Fibroblast of the conjunctiva (primary cell): ENCODE measurements at regions not wholly inside any gene's neighbourhood (a gene's known extent, or its start where the extent isn't known, plus 50 kb on each side); places are given as distances from the start of the nearest gene placed in this dataset.
"Not testable (repeated sequence)": the region's sequence is repeated elsewhere in the genome, so short reads cannot be mapped to it uniquely, and the experiment has no call there.

Source experiments
- DNase-seq: peaks from one replicate; pipeline ENCODE4 v3.0.0-alpha.2; 2010; ENCODE audit warnings: low read depth

DNA sequence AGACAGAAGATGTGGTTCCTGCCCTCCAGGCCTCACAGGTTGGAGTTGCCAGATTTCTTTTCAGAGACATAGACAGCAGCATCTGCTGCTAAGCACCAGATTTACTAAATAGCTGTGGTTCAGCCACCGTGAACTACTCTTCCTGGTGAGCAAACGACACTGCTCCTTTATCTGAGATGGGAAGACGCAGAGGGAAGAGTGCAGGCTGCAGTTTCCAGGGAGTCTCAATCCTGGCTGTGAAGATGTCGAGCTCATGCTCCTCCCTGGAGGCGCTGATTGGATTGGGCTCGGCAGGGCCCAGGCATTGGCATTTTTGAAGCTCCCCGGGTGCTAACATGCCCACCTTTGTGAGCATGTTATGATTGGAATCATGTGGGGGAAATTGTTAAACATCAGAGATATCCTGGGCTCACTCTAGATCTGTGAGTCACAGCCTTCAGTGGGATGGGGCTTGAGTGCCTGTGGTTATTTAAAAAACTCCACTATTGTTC lies 314.8 kb downstream of the TSN start:
- no peak for DNase-seq

DNA sequence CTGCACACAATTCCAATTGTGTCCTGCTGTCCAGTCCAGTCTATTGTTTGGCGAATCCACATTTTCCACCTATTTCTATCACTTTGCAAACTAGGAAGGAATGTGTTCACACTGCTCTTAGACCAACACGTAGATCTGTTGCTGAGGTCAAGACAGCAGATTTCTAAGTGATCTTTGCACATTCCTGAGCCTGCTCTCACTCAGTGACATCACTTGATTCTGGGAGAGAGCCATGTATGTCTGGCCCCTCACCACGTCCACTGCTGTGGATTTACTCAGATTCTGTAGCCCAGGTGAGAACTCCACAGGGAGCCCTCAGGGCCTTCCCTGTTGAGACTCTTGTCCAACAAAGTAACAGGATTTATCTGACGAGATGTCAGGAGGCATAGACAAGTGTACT lies 317.2 kb downstream of the TSN start:
- no peak for DNase-seq

DNA sequence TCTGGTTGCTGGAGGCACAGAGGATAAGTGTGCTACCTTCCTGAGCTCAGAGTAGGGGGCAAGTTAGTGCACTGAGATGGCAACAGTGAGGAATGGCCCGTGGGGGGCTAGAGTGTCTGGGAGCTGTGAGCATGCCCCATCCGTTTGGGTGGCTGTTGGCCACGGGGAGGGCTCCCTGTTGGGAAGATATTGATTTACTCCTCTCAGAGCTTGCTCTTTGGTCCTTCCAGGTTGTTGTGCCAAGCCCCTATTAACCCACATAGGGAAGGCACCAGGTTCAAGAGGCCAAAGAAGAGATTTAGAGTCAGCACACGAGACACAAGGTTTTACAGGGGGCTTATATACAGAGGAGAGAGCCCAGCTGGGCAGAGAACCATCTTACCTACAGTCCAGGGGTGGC lies 318.8 kb downstream of the TSN start:
- DNase-seq, result no peak

DNA sequence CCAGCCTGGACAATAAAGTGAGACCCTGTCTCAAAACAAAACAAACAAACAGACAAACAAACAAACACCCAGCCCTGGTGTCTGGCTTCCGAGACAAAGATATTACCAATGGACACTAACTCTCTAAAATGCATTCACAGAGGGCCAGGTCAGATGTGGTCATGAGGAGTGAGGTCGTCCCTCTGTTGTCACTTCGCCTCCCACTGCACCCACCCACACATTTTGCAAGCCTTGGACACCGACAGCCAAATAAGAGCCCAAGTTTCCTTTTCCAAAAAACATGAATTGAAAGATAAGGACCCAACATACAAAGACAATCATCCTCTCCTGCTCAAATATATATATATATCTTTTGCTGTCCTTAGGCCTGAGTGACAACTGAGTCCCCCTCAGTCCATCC lies 319.9 kb downstream of the TSN start:
- DNase-seq, result no peak

DNA sequence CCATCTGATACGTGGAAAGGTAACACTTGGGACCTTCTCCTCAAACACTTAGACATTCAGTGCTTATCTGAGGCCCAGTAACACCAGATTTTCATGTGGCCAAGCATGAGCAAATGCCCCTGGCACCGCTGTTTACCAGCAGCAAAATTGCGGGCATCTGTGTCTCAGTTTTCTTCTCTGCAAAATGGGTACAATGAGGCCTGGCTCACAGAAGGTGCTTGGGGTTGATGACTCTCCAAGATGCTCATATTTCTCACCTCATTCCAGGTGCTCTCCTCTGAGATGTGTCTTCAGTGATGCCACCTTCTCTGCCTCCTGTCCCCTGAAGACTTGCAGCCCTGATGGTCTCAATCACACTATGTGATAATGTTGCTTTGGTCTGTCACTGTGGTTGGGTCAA lies 321.7 kb downstream of the TSN start:
- no peak for DNase-seq

DNA sequence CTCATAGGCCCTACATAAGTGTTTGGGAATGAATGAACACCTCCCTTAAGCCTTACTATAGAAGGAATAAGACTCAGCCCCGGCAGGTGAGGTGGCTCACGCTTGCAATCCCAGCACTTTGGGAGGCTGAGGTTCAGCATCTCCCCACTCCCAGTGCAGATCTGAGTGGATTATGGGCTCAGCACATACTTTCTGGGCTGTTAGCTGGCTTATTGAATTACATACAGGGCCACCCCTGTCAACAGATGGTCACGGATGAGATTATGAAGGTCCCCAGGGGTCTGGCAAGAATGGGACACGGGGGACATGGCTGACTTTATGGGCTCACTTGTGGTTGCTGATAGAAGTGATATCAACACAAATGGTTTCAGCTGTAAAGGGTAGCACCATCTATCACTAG lies 322.3 kb downstream of the TSN start:
- DNase-seq, result no peak

DNA sequence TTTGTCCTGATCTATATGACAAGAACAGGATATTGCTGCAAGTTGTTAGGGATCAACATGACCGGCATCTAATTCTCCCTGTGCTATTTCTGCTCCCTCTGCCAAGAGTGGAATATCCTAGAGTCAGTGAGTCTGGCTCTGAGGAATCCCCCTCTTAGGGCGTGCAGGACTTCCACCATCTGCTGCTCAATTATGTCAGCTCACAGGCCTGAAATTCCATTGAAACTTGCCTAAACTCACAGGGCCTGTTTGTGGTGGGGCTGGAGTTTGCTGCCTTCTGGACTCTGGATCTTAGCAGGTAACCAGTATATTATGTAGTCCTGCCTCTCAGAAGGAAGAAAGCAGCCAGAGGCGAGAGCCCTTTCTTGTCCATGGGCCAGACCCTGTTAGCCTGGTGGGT lies 323.0 kb downstream of the TSN start:
- no peak for DNase-seq

DNA sequence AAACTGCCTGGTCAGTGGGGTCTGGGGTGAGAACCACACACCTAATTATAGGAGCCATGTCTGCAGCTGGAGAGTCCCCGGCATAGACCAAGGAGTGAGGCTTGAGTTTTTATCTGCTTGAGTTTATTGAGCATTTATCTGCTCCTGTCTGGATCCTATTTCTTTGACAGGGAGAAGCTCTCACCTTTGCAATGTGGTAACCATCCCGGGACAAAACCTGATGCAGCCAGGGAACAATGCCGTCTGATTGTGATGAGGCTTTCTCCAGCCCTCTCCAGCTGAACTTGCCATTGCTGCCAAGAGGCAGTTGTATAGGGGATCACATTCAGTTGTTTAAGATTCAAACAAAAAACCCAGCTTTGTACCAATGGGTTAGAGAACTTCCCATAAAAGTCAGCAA lies 324.4 kb downstream of the TSN start:
- no peak for DNase-seq

DNA sequence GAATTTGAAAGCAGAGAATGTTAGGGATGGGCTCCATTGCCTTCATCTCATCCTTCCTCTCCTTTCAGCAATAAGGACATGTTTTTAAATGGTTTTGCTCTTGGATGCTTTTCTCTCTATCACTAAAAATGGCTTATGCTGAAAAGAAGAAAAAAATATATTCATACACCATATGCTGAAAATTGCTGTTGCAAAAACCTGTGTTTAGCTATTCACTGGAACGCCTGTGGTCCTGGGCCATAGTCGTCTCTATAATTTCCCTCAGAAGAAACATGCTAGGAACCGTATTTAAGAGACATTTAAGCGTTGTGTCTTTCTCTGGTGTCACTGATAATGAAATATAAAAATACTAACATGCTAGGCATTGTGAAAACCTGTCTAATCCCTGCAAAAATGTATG lies 324.9 kb downstream of the TSN start:
- DNase-seq, result no peak

DNA sequence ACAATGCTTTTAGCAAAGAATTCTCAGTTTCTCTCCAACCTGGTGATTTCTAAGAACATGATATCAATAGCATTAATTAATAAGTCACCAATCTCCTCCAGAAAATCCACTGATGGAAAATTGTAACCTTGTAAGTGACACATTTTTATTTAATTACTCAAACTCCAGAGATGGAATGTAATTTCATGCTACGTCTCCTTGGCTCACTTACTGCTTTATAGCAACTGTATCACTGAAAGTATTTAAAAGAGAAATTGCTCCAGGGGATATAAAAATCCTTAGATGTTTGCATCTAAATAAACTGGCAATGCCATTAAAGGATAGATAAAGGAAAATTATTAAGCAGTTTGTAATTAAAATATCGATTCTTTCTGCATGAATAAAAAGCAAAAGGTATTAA lies 325.4 kb downstream of the TSN start:
- no peak for DNase-seq

DNA sequence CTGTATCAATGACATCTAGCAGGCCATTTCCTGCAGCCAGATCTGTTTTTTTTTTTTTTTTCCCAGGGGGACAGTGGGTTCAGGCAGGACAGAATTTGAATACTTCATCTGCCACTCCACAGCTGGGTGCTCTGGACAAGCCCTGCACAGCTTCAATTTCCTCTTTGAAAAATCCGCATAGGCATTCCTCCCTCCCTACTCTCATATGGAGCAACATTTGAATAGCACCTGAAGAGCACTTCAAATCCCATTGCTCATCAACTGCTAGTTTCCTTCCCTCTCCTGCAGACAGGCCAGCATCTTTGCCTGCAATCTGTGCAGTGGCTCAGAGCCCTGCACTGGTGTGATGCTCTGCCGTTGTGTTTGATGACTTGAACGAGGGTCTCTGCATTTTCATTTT lies 326.3 kb downstream of the TSN start:
- no peak for DNase-seq

DNA sequence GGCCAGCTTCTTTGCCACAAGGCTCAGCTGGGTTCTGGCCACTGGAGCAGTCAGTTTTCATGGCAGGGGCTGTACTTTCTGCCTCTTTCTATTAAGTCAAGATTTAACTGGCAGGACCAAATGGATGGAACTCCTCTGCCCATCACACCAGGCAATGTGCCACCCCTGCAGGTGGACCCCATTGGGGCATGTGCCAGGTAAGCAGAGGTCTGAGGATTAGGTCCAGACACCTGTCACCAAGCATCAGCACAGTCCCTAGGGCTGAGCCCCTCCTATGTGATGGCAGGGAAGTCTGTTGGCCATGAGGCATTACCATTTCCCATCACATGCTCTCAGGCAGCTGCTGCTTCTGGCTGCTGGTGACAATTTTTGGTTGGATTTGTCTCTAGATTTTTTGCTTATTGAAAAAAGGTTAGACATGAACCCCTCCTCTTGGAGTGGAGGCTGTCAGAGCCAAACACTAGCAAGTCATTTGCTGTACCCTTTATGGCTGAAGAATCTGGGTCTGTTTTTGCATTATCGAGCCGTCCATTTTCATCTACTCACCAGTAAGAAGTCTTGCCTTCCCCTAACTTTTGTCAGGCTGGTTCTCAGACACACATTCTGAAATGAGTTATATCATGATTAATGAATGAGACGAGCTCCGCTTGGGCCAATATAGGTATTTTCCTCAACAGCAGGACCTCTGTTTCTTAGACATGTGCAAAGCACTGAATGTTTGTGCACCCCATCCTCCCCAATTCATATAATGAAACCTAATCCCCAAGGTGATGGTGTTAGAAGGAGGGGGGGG lies 328.0 kb downstream of the TSN start:
- DNase-seq, result no peak

DNA sequence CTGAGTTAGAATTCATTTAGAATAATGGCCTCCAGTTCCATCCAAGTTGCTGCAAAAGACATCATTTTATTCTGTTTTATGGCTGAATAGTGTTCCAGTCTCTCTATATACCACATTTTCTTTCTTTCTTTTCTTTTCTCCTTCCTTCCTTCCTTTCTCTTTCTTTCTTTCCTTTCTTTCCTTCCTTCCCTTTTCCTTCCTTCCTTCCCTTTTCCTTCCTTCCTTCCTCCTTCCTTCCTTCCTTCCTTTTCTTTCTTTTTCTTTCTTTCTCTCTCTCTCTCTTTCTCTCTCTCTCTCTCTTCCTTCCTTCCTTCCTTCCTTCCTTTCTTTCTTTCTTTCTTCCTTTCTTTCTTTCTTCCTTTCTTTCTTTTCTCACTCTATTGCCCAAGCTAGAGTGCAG lies 330.2 kb downstream of the TSN start:
- not testable (repeated sequence) for DNase-seq

DNA sequence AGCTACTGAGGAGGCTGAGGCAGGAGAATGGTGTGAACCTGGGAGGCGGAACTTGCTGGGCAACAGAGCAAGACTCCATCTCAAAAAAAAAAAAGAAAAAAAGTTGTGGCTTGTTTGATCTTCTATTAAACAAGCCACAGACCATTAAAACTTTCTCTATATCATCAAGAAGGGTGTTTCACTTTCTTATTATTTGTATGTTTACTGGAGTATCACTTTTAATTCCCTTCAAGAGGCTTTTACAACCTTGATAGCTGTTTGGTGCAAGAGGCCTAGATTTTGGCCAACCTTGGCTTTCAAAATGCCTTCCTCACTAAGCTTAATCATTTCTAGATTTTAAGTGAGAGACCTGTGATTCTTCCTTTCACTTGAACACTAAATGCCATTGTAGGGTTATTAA lies 339.1 kb downstream of the TSN start:
- DNase-seq, result no peak

DNA sequence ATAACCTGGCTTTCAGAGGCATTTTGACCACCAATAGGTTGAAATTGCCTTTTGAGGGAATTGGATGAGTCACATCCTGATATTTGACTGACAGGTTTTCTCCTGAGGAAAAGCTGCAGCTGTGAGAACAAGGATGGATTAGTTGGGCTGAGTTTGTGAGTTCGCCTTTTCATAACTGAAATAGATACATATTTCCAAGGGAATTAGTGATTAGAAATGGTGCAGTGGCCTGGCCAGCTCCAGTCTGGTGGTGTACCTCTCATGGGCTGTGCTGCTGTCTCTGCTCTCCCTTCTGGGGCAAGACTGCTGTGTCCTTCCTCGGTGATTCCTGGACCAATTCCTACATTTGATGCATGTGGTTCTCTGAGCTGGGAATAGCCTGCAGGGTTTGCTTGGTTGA lies 341.3 kb downstream of the TSN start:
- no peak for DNase-seq

DNA sequence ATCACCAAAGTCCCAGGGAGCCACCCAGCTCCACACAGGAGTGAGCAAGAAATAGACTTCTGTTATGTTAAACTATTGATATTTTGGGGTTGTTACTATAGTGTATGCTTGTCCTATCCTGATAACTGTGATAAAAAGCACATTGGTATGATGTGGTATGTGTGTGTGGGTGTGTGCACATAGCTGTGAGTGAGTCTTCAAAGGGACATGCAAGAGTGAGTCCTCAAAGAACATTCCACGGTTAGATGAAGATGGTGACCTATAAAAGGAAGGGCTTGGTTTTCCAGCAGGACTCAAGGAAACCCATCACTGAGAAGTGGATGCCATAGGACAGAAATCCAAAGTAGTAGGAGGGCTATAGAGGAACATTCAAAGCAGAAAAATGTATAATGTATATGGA lies 342.9 kb downstream of the TSN start:
- no peak for DNase-seq

DNA sequence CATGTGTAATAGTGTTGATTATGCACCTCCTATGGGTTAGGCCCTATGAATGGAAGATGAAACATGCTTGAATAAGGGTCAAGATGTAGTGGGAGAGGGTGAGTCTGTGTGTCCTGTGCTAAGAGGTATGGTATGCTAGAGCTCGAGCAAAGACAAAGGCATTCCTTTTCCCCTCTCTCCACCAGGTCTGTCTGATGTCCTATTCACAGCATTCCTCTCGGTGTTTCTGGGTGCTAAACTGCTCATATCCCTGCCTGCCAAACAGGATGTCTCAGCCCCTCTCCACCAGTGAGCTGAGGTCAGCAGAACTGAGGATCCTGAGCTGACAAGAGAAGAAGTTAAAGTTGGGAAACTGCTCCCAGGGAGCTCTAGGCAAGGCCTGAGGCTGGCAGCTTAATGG lies 344.9 kb downstream of the TSN start:
- no peak for DNase-seq

DNA sequence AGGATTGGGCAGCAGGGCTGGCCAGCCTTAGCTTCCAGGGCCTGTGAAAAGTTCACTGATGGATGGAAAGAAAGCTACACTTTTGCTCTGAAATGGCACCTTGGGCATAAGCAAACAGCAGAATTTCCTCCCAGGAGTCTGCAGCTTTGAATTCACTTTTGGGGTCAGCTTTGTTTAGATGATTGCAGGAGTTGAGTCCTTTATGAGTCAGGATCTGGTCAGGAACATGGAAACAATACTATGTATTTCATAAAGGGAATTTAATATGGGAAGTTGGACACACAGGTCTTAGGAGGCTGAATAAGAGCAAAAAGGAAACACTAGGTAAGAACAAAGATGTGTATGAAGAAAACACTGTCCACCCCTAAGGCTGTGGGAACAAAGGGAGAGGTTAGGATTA lies 345.3 kb downstream of the TSN start:
- no peak for DNase-seq

DNA sequence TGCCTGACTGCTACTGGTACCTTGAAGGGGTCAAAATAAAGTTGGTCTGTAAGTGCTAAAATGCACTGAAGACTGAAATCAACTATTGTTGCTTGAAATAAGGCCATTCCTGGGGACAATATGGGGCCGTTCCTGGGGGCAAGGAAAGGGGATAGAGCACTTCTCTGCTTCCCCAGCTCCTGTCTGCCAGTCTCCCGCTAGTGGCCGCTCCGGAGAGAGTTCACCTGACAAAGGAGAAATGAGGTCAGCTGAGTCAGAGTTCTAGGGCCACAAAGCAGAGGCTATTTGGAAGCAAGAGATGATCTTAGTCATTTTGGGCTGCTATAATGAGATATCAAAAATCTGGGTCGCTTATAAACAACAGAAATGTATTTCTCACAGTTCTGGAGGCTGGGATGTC lies 345.9 kb downstream of the TSN start:
- DNase-seq, result no peak

DNA sequence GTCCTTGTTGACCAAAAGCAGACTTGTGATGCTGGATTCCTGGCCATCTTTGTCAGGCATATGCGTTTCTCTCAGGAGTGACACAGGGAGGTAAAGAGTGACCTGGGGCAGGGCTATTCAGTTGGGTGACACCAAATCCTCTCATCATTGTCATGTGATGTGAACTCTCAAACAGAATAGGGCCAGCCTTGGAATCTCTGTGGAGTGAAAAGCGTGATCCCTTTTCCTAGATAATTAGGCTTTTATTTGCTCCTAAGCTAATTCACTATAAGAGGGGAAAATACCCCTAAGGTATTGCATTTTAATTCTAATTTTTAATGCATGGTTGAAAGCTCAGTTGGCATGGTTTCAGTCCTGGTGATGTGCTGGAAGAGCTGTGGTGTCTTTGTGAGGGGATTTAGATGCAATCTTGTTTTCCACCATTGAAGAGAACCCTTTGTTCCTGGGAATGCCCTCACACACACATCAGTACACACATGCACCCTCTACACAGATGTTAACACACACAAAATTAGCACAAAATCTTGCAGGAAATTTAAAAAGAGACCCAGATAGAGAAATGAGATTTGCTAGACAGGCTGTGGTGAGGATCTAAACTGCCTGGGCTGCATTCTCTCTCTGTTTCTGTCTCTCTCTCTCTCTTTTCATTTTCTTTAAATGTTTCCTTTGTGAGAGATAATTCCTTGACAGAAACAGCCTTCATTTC lies 349.9 kb downstream of the TSN start:
- no peak for DNase-seq

DNA sequence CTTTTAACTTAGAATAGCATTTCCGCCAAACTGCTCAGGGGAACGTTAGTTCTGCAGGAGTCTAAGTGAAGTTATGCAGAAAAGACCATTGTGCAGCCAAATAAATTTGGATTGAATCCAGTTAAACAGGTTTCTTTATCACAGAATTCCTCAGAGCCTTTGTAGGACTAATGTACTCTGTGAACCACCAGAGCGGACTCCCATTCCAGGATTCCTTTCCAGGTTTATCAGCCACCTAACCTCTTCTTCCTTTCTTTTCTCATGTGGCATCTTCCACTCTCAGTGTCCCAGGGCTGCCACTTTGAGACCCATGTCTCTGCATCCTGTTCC lies 350.4 kb downstream of the TSN start:
- no peak for DNase-seq

DNA sequence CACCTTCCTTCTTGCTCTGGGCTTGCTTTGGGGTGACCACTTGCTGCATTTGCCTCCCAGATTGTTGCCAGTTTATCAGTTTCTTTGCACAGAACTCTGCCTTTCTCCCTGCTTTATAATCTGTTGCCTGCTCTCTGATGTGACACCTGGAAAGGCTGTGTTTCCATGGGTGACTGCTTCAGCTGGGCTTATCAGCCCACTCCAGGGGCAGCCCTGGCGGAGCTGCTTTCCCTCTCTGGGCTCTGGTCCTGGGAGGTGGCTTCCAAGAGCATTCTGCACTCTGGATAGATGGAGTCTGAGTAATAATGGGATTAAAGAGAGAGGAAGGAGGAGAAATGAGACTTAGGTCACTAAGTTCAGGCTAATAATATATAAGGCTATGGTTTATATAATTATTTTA lies 352.7 kb downstream of the TSN start:
- DNase-seq, result no peak

DNA sequence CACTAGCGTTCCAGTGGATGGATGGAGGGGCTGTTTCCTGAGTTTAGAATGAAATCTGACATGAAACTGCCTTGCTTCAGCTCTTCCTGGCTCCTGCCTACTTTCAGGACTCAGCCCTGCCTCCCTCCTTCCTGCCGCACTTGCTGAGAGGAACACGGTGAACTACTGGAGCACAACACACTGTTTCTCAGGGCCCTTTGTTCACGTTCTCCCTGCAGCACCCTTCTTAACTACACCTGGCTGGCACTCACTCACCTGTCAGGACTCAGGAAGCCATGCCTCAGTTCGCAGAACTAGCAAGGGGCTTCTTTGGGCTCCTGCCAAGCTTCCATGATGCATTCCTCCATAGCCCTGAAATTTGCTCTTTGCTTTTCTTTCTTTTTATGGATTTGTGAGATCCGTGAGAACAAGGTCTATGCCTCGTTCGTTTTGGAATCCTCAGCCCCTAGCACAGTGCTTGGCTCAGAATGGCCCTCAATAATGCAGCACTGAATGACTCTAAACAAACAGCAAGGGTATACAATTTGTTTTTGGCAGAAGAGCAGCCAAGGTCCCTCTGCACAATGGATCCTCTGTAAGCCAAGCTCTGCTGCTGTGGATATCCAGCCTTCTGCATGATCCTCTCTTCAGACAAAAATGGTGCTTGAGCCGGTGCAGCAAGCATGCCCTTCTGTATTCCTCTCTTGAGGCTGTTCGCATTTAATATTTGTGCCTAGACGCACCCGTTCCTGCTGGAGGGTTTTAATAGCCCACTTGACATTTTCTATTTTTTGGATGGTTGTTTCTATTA lies 357.0 kb downstream of the TSN start:
- DNase-seq, result no peak
